ENCODE measurements at regions not wholly inside any gene's neighbourhood (a gene's known extent, or its start where the extent isn't known, plus 50 kb on each side); places are given as distances from the start of the nearest gene placed in this dataset.

DNA sequence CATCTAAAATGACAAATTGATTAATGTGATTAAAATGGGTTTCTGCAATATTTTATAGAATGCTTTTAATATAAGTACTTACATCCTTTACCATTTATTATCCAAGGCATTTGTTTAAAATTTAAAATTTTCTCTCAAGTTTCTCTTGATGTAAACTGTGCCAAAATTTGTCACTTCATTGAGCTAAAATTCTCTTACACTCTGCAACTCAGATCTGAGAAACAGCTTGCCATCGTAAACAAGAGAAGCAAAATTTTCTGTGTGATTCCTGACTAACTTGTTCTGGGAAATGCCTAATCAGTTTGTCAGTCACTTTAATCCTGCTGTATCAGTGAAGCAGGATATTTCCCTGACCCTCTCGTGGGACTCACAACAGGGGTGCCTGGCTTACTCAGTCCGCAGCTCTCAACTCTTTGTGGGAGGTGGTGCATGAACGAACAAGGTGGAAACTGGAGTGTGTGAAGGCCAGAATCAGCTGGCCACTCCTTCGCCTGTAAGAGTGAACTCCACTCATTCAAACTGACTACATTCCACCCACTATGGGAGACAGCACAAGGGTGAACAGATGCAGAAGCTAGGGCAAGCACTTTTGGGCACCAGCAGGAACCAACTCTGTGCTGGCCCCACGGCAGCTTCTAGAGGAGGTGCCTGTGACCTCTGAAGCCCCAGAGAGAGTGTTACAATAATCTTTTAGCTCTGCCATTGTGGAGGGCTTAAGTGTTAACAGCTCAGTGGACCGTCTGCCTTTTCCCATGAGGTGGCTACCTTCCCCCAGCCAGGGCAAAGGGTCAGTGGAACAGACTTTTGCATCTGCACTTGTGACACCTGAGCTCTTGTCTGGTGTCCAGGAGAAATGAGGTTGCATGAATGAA is 349.4 kb downstream of the FAT4 start:
- no peaks in the 10 kb centered on the region for H3K27me3 ChIP-seq (replicated peaks in 1 of 2; ENCODE audit: control insufficient read depth in 2 of 2, insufficient read depth in 2 of 2, low read length in 1 of 2)
- POLR2A ChIA-PET: no interaction called here
- no peaks in the 10 kb centered on the region for H3K4me1 ChIP-seq (ENCODE audit: control insufficient read depth, insufficient read depth, low read length)
- no peak overlapping the region for H3K4me2 ChIP-seq (ENCODE audit: control insufficient read depth, insufficient read depth)
- H2AFZ ChIP-seq (ENCODE audit: control insufficient read depth, low read depth, low read length): no peak overlapping the region
- BruUV-seq (replicated peaks): no TSS peak
- 17% methylated on average over 7 of the region's 7 CpGs for WGBS (ENCODE audit: insufficient coverage, insufficient replicate concordance, low lambda C conversion rate, missing lambda C conversion rate)
- H3K27ac ChIP-seq (ENCODE audit: control insufficient read depth, insufficient read depth): no peak overlapping the region
- no peak for DNase-seq (ENCODE audit: low read depth, low spot score)
- no peak for TF ChIP-seq GATAD2B (conservative IDR thresholded peaks at IDR 0.05; ENCODE audit: low read depth)
- no peak for TF ChIP-seq SMAD5 (IDR thresholded peaks at IDR 0.05; ENCODE audit: low read depth)
- no peak for TF ChIP-seq CEBPZ (IDR thresholded peaks at IDR 0.05; ENCODE audit: low read depth, low read length)
- TF ChIP-seq BHLHE40 (IDR thresholded peaks at IDR 0.05; ENCODE audit: borderline replicate concordance in 1 of 2, low read depth in 2 of 2, low read length in 1 of 2): no peak
- no peaks in the 10 kb centered on the region for H3K36me3 ChIP-seq (ENCODE audit: control insufficient read depth in 2 of 2, insufficient read depth in 2 of 2, low read length in 1 of 2)
- no peaks in the 10 kb centered on the region for H3K9me3 ChIP-seq (replicated peaks; ENCODE audit: control insufficient read depth, insufficient read depth, low read length)
- intact Hi-C loops (cut with micrococcal nuclease; ENCODE audit: unreplicated experiment) (no loop called here), in situ Hi-C loops (cut with MboI) (no loop called here)
- CTCF ChIA-PET: interaction anchor here (0.7 kb wide), 1 partner anchor 236 kb away, joined by 3 read pairs; no protein-coding TSS in a partner anchor
- no peak overlapping the region for H3K9ac ChIP-seq (ENCODE audit: control insufficient read depth, insufficient read depth, low read length)
- ATAC-seq: no peak
- no peak for FAIRE-seq
- no peaks in the 10 kb centered on the region for H3K79me2 ChIP-seq (ENCODE audit: control insufficient read depth, insufficient read depth, low read length)
- no peak overlapping the region for H3K4me3 ChIP-seq
- RAD21 ChIA-PET (ENCODE audit: unreplicated experiment): no interaction called here
- no peaks in the 10 kb centered on the region for H4K20me1 ChIP-seq (ENCODE audit: control insufficient read depth, insufficient read depth)
- SMC1A ChIA-PET (ENCODE audit: uncharacterized antibody, unreplicated experiment): interaction anchor here (0.8 to 1.5 kb wide), 5 partner anchors 14 to 64 kb away, joined by 3 read pairs; no protein-coding TSS in a partner anchor
